GM12865 (cell line): ENCODE measurements at regions not wholly inside any gene's neighbourhood (a gene's known extent, or its start where the extent isn't known, plus 50 kb on each side); places are given as distances from the start of the nearest gene placed in this dataset.

Source experiments
- DNase-seq: peaks from one replicate; pipeline ENCODE4 v3.0.0; 2010; ENCODE audit warnings: low read depth
- H3K4me3 ChIP-seq: 2 replicates; pipeline ENCODE4 v1.5.1; 2011; ENCODE audit warnings: mild to moderate bottlenecking, low read depth, low read length, control low read depth
- TF ChIP-seq, protein P1 (sequence below): IDR thresholded peaks from 2 replicates; pipeline ENCODE4 v1.5.1; 2011; ENCODE audit warnings: low read length, control low read depth, low read depth, inconsistent platforms; ENCODE audit not compliant: insufficient read depth; ENCODE audit errors: missing control alignments

DNA sequence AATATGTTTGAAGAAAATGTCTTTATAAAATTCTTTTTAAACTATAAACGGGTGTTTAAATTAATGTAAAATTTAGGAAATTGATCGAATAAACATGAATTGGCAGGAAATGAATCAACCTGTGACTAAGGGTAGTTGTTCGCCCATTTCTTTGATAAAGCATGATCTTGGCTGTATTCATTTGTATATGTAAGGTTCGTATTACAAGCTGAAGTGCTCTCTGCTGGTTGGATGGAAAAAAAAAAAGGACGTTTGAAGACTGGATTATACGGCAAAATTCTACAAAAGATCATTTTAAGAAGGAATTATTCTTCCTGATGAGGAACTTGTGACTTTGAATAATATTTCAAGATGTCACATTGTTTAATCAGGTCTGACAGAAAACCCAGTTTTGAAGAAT, 185.4 kb upstream of the ANK3 start:
- DNase-seq, result no peak
- H3K4me3 ChIP-seq, result no peak overlapping the region
- TF ChIP-seq, protein P1, sequence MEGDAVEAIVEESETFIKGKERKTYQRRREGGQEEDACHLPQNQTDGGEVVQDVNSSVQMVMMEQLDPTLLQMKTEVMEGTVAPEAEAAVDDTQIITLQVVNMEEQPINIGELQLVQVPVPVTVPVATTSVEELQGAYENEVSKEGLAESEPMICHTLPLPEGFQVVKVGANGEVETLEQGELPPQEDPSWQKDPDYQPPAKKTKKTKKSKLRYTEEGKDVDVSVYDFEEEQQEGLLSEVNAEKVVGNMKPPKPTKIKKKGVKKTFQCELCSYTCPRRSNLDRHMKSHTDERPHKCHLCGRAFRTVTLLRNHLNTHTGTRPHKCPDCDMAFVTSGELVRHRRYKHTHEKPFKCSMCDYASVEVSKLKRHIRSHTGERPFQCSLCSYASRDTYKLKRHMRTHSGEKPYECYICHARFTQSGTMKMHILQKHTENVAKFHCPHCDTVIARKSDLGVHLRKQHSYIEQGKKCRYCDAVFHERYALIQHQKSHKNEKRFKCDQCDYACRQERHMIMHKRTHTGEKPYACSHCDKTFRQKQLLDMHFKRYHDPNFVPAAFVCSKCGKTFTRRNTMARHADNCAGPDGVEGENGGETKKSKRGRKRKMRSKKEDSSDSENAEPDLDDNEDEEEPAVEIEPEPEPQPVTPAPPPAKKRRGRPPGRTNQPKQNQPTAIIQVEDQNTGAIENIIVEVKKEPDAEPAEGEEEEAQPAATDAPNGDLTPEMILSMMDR, result no peak

DNA sequence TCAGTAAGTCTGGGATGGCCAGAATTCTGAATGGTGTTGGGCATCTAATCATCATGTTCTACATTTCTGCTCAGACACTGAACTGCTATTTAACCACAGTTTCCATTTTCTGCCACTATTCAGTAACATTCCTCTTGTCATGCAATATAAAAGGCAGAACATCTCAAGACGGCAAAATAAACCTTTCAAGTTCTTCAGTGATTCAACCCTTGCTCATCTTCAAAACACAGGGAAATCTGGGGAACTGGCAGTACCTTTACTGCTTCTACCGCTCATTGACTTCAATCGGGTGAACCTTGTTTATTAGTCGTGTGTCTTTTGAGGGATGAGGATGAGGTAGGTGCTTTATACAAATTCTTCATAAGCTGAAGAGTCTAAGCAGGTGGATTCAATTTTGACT, 184.7 kb upstream of the ANK3 start:
- no peak for DNase-seq
- no peak overlapping the region for H3K4me3 ChIP-seq
- TF ChIP-seq, protein P1, result no peak

DNA sequence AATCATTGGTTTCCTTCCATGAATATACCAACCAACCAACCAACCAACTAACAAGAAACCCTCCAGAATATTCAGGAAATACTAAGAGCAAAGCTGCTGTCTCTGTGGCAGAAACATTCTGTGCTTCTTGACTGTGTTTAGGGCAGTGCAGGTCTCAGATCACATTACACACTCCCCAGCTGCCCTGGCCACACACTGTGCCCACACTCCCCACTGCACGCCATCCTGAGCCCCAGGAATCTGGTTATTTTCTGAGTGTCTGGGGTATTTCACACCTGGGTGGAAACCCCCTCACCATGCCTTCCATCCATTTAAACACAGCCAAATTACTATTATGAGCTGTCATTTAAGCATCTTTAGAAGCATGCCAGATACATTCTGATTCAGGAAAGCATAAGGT, 183.7 kb upstream of the ANK3 start:
- peak; percentile 19 for DNase-seq
- TF ChIP-seq, protein P1, result no peak
- H3K4me3 ChIP-seq, result no peak overlapping the region

DNA sequence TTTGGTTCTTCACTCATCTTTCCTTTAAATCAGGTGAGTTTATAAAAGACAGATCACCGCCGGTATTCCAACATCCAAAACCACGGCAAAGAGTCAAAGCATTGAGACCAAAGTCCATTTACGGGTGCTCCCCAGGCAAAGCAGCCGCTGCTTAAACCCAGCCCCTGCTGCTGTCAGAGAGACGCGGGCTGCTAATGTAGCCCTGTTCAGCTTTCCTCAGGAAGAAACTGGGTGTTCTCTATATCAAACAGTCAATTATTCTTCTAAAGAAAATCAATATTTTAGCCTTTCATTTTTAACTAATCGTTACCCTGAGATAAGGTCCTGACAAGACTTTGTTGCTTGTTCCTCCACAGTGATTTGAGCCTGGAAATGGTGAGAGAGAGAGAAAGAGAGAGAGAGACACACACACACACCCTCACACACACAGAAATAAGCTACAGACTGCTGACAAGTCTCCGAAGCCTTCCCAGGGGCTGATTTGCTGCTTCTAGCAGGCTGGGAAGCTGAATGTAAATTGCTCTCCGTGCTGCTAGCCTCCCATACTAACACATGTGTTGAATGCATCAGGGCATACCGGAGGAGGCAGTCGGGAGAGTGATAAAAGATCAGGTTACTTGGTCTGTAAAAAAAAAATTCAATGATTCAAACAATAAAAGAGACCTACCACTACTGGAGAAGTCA, 183.0 kb upstream of the ANK3 start:
- no peak for DNase-seq
- no peak overlapping the region for H3K4me3 ChIP-seq
- TF ChIP-seq, protein P1, result no peak

DNA sequence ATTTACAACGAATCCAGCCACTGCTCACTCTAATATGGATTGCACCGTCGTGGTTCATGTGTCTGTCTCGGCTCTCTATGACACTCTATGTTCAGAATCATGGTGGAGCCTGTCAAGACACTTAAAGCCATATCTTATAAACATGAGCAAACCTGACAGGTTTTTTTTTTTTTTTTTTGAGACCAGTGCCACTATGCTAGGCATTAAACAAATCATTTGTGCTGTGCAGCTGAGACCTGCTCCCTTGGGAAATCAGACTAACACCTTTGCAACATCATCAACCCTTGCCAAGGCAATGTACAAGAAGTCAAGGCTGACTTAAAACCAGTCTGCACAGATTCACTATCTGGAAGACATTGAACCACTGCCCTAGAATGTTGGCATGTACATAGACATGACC, 181.2 kb upstream of the ANK3 start:
- TF ChIP-seq, protein P1, result no peak
- no peak overlapping the region for H3K4me3 ChIP-seq
- DNase-seq, result no peak

DNA sequence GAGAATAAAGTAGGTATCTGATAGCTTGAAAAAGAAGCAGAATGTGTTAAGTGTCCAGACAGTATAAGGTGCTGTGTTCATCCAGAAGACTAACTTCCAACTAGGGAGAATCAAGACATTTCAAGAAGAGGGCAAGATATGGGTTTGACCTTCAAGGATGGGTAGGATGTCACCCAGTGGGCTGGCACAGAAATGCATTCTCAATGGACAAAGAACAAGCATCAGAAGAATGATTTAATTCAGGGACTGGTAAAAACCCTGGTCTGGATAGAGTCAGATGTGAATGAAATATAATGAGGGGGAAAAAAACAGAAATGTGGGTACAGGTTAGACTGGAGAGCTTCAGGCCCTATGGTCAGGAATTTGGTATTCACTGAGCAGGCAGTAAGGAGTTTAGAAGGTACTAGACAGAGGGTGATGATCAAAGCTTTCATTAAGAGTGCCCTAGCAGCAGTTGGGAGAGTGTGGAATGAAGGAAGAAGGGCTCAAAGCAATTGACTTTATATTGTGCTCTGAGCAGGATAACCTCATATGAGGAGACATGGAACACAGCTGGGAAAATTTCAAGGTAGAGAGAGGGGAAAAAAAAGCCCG, 180.7 kb upstream of the ANK3 start:
- H3K4me3 ChIP-seq, result no peak overlapping the region
- TF ChIP-seq, protein P1, result no peak
- no peak for DNase-seq

DNA sequence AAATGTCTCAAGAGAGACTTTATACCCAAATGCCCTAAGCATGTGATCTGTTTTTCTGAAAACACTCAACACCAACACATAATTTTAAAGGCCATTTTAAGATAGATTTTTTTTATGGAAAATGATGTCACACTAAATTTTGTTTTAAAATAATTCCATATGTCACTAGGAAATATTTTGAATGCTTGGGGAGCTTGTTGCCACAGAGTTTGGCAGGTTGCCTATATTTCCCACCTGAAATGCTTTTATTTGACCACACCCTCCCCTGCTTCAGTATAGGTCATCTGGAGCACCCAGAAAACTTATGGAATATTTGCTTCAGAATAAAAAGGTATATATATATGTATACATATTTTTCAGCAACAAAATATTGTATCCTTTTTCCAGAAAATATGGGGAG, 180.0 kb upstream of the ANK3 start:
- DNase-seq, result no peak
- TF ChIP-seq, protein P1, result no peak
- no peak overlapping the region for H3K4me3 ChIP-seq
